ENCODE measurements at regions not wholly inside any gene's neighbourhood (a gene's known extent, or its start where the extent isn't known, plus 50 kb on each side); places are given as distances from the start of the nearest gene placed in this dataset.

- Mint-ChIP-seq H3K27ac (no peak overlapping the region), H3K4me1 (peaks cover 6 to 7% of the 10 kb centered on the region in 2 experiments), H3K36me3 (ENCODE audit: insufficient read depth in 1 of 3, low read depth in 3 of 3) (no peaks in the 10 kb centered on the region), H3K4me3 (no peak overlapping the region), H3K9me3 (no peaks in the 10 kb centered on the region), H3K27me3 (ENCODE audit: low read depth) (peaks cover 14% of the 10 kb centered on the region)
- no peaks in the 10 kb centered on the region for H3K9me3 ChIP-seq (ENCODE audit: control insufficient read depth, low read depth, low read length)
- DNase-seq, result no peak
- H2BK120ac ChIP-seq (ENCODE audit: low read depth, low read length, poor library complexity, severe bottlenecking), result no peak overlapping the region
- no peak for TF ChIP-seq CTCF (conservative IDR thresholded peaks at IDR 0.05)
- no peaks in the 10 kb centered on the region for H3K4me1 ChIP-seq (ENCODE audit: insufficient read depth, low read length)
- no peaks in the 10 kb centered on the region for H3K79me2 ChIP-seq (ENCODE audit: insufficient read depth, low read length)
- no peak overlapping the region for H4K91ac ChIP-seq (ENCODE audit: insufficient read length, low read depth, low read length)
- no peaks in the 10 kb centered on the region for H3K79me1 ChIP-seq (ENCODE audit: insufficient read depth, low read depth, low read length, poor library complexity, severe bottlenecking)
- no peak overlapping the region for H2BK20ac ChIP-seq (ENCODE audit: low read depth, low read length, poor library complexity, severe bottlenecking)
- H3K27ac ChIP-seq (ENCODE audit: insufficient read length, low read depth, low read length), result no peak overlapping the region
- H3K4ac ChIP-seq (ENCODE audit: low read depth, low read length), result no peak overlapping the region
- no peak overlapping the region for H4K8ac ChIP-seq (replicated peaks; ENCODE audit: insufficient read length, low read depth, low read length)
- H3K56ac ChIP-seq (ENCODE audit: insufficient read length, low read depth, low read length), result no peak overlapping the region
- no peak overlapping the region for H2BK5ac ChIP-seq (ENCODE audit: insufficient read length, low read length)
- H3K27me3 ChIP-seq (ENCODE audit: insufficient read depth, low read length), result no peaks in the 10 kb centered on the region
- no peak overlapping the region for H2AFZ ChIP-seq (ENCODE audit: low read length)
- H4K20me1 ChIP-seq (ENCODE audit: control insufficient read depth, insufficient read depth, insufficient read length), result no peaks in the 10 kb centered on the region
- H3K18ac ChIP-seq (ENCODE audit: insufficient read length, low read depth, low read length), result no peak overlapping the region
- H3K4me2 ChIP-seq (ENCODE audit: insufficient read depth, insufficient read length, low read length), result no peak overlapping the region
- no peak overlapping the region for H3K23ac ChIP-seq (ENCODE audit: insufficient read length, low read depth, low read length)
- no peak overlapping the region for H2BK12ac ChIP-seq (ENCODE audit: insufficient read length, low read depth, low read length)
- no peak overlapping the region for H3K9ac ChIP-seq (ENCODE audit: extremely low read depth, insufficient read length, low read length)
- no CpG with 5 or more reads among the region's 1 CpG for WGBS (ENCODE audit: extremely low coverage, insufficient read length, low lambda C conversion rate)
- no peaks in the 10 kb centered on the region for H3K23me2 ChIP-seq (ENCODE audit: insufficient read length, low read depth, low read length, poor library complexity, severe bottlenecking)
- H3K14ac ChIP-seq (ENCODE audit: insufficient read depth, low read length), result no peak overlapping the region
- H2BK15ac ChIP-seq (ENCODE audit: low read depth, low read length), result no peak overlapping the region
- no peak overlapping the region for H2AK5ac ChIP-seq (ENCODE audit: insufficient read length, low read length)
- no peak overlapping the region for H4K5ac ChIP-seq (ENCODE audit: insufficient read length, low read depth, low read length)
- no peak overlapping the region for H3T11ph ChIP-seq (ENCODE audit: low read length)
Observed at GRCh38 chr4:116930329-116930728, 155.0 kb downstream of the TRAM1L1 start.
